HCT116 (cell line): ENCODE measurements at regions not wholly inside any gene's neighbourhood (a gene's known extent, or its start where the extent isn't known, plus 50 kb on each side); places are given as distances from the start of the nearest gene placed in this dataset.

Source experiments
- EGR1 ChIP-seq: IDR thresholded peaks from 2 replicates; pipeline ENCODE4 v1.6.1; 2012; ENCODE audit warnings: low read depth
- EZH2 ChIP-seq: fragments of 200-600 bp; sonication (generic); IDR thresholded peaks from 2 replicates; pipeline ENCODE4 v1.6.1; 2017; ENCODE audit warnings: antibody characterized with exemption, mixed run types
- EZH2phosphoT487 ChIP-seq: fragments of 200-600 bp; IDR thresholded peaks from 2 replicates; pipeline ENCODE4 v1.6.1; 2018; ENCODE audit warnings: antibody characterized with exemption, borderline replicate concordance
- JUND ChIP-seq: IDR thresholded peaks from 2 replicates; pipeline ENCODE4 v1.6.1; 2012
- POLR2A ChIP-seq: IDR thresholded peaks from 2 replicates; pipeline ENCODE4 v1.7.0; 2011; ENCODE audit warnings: borderline replicate concordance; ENCODE audit not compliant: insufficient read depth, insufficient read length; ENCODE audit errors: extremely low read depth
- POLR2AphosphoS5 ChIP-seq: IDR thresholded peaks from 2 replicates; pipeline ENCODE4 v1.6.1; 2011; ENCODE audit warnings: mild to moderate bottlenecking, low read depth, low read length, moderate library complexity
- TF ChIP-seq, protein P1 (sequence below): IDR thresholded peaks from 2 replicates; pipeline ENCODE4 v1.6.1; 2012; ENCODE audit warnings: low read depth
- TF ChIP-seq, protein P2 (sequence below): IDR thresholded peaks from 2 replicates; pipeline ENCODE4 v1.6.1; 2012
- TF ChIP-seq, protein P3 (sequence below), 3 experiments: fragments of 200-600 bp in 1 of 3; sonication (generic) in 1 of 3; IDR thresholded peaks in 2 of 3; conservative IDR thresholded peaks in 1 of 3; 2 replicates each; pipeline ENCODE4 v1.5.1; 2012 to 2017; ENCODE audit warnings: low read depth in 2 of 3, low read length in 2 of 3, antibody characterized with exemption in 1 of 3, borderline replicate concordance in 1 of 3, control low read depth in 1 of 3, mild to moderate bottlenecking in 1 of 3, mixed read lengths in 1 of 3, mixed run types in 1 of 3, moderate library complexity in 1 of 3; ENCODE audit not compliant: insufficient read depth in 1 of 3

DNA sequence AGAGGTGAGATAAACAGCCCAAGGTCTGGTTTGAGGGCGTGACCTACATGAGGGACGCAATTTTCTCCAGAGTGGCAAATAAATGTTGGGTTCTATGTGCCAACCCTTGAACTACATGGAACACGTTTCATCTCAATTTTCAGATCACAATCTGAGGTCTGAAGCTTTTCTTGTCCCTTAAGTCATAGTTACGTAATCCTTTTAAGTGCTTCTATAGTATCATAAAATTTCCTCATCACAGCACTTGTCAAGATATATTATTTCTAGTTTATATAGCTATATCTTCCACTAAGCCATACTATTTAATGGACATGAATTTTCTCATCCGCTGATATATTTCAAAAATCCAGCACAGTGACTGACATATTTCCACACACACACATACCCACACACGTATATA lies 53.1 kb upstream of the GRIN3A start:
- TF ChIP-seq EZH2phosphoT487 (no peak), EGR1 (no peak), POLR2A (no peak), JUND (no peak), EZH2 (no peak), POLR2AphosphoS5 (no peak)
- TF ChIP-seq, protein P1, sequence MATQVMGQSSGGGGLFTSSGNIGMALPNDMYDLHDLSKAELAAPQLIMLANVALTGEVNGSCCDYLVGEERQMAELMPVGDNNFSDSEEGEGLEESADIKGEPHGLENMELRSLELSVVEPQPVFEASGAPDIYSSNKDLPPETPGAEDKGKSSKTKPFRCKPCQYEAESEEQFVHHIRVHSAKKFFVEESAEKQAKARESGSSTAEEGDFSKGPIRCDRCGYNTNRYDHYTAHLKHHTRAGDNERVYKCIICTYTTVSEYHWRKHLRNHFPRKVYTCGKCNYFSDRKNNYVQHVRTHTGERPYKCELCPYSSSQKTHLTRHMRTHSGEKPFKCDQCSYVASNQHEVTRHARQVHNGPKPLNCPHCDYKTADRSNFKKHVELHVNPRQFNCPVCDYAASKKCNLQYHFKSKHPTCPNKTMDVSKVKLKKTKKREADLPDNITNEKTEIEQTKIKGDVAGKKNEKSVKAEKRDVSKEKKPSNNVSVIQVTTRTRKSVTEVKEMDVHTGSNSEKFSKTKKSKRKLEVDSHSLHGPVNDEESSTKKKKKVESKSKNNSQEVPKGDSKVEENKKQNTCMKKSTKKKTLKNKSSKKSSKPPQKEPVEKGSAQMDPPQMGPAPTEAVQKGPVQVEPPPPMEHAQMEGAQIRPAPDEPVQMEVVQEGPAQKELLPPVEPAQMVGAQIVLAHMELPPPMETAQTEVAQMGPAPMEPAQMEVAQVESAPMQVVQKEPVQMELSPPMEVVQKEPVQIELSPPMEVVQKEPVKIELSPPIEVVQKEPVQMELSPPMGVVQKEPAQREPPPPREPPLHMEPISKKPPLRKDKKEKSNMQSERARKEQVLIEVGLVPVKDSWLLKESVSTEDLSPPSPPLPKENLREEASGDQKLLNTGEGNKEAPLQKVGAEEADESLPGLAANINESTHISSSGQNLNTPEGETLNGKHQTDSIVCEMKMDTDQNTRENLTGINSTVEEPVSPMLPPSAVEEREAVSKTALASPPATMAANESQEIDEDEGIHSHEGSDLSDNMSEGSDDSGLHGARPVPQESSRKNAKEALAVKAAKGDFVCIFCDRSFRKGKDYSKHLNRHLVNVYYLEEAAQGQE: no peak
- TF ChIP-seq, protein P2, sequence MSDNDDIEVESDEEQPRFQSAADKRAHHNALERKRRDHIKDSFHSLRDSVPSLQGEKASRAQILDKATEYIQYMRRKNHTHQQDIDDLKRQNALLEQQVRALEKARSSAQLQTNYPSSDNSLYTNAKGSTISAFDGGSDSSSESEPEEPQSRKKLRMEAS: no peak
- TF ChIP-seq, protein P3, sequence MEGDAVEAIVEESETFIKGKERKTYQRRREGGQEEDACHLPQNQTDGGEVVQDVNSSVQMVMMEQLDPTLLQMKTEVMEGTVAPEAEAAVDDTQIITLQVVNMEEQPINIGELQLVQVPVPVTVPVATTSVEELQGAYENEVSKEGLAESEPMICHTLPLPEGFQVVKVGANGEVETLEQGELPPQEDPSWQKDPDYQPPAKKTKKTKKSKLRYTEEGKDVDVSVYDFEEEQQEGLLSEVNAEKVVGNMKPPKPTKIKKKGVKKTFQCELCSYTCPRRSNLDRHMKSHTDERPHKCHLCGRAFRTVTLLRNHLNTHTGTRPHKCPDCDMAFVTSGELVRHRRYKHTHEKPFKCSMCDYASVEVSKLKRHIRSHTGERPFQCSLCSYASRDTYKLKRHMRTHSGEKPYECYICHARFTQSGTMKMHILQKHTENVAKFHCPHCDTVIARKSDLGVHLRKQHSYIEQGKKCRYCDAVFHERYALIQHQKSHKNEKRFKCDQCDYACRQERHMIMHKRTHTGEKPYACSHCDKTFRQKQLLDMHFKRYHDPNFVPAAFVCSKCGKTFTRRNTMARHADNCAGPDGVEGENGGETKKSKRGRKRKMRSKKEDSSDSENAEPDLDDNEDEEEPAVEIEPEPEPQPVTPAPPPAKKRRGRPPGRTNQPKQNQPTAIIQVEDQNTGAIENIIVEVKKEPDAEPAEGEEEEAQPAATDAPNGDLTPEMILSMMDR (IDR thresholded peaks at IDR 0.05 in 2 of 3, conservative IDR thresholded peaks at IDR 0.05 in 1 of 3; ENCODE audit: borderline replicate concordance in 1 of 3, insufficient read depth in 1 of 3, low read depth in 2 of 3, low read length in 2 of 3): no peak
